CD4-positive, alpha-beta T cell (primary cell): ENCODE measurements at regions not wholly inside any gene's neighbourhood (a gene's known extent, or its start where the extent isn't known, plus 50 kb on each side); places are given as distances from the start of the nearest gene placed in this dataset.

Experiments
- ATAC-seq: fragments of 200-7000 bp; cut with Tn5 transposase; one replicate; pipeline ENCODE4 v1.10.0; 2022; ENCODE audit warnings: mild to moderate bottlenecking; ENCODE audit not compliant: poor library complexity
- CTCF ChIA-PET: fragments of 350-600 bp; sonication (Branson Sonifier 250); formaldehyde crosslinking; loops from one replicate; lab custom pipeline; 2021; ENCODE audit warnings: antibody characterized with exemption, inconsistent platforms; lab: Charles Lee
- POLR2A ChIA-PET: fragments of 350-600 bp; sonication (Branson Sonifier 250); formaldehyde crosslinking; loops from one replicate; lab custom pipeline; 2021; ENCODE audit warnings: antibody characterized with exemption, inconsistent platforms; lab: Charles Lee
- DNase-seq, 14 experiments: peaks; one replicate each; pipeline ENCODE4 v3.0.0-alpha.2; 2013 to 2020; ENCODE audit warnings: mixed read lengths in 2 of 14
- H3K27ac ChIP-seq, 2 donors: one replicate each; pipeline versions ENCODE4 v1.5.1 to v1.7.0; 2013; ENCODE audit warnings: low read length in 2 of 2, low read depth in 1 of 2, mild to moderate bottlenecking in 1 of 2
- H3K27me3 ChIP-seq, 2 experiments: 1 replicate in 1 of 2; 2 replicates in 1 of 2; pipeline versions ENCODE4 v1.6.1 to v1.7.0; 2013; ENCODE audit warnings: low read length in 2 of 2, control low read depth in 1 of 2, mild to moderate bottlenecking in 1 of 2, moderate library complexity in 1 of 2; ENCODE audit not compliant: insufficient read depth in 2 of 2, control insufficient read depth in 1 of 2
- H3K36me3 ChIP-seq: one replicate; pipeline ENCODE4 v1.6.1; 2013; ENCODE audit warnings: low read length, control low read depth; ENCODE audit not compliant: insufficient read depth
- H3K4me1 ChIP-seq: one replicate; pipeline ENCODE4 v1.6.1; 2013; ENCODE audit warnings: low read length, control low read depth; ENCODE audit not compliant: insufficient read depth
- H3K4me3 ChIP-seq: one replicate; pipeline ENCODE4 v1.5.1; 2013; ENCODE audit warnings: mild to moderate bottlenecking, low read length, moderate library complexity
- H3K9me3 ChIP-seq, 2 experiments: 1 replicate in 1 of 2; 2 replicates in 1 of 2; pipeline versions ENCODE4 v1.6.1 to v1.7.0; 2013; ENCODE audit warnings: low read length in 2 of 2, mild to moderate bottlenecking in 2 of 2, control low read depth in 1 of 2, moderate library complexity in 1 of 2; ENCODE audit not compliant: control insufficient read depth in 1 of 2, insufficient read depth in 1 of 2
- H3K27ac Mint-ChIP-seq: one replicate; pipeline ENCODE4 v1.8.0; 2020; ENCODE audit warnings: mixed read lengths
- H3K27me3 Mint-ChIP-seq: one replicate; pipeline ENCODE4 v1.8.0; 2021; ENCODE audit warnings: mixed read lengths
- H3K36me3 Mint-ChIP-seq: one replicate; pipeline ENCODE4 v1.8.0; 2021; ENCODE audit warnings: low read depth, mixed read lengths
- H3K4me1 Mint-ChIP-seq: one replicate; pipeline ENCODE4 v1.8.0; 2021; ENCODE audit warnings: low read depth, mixed read lengths
- H3K4me3 Mint-ChIP-seq: one replicate; pipeline ENCODE4 v1.8.0; 2020; ENCODE audit warnings: mild to moderate bottlenecking, mixed read lengths
- H3K9me3 Mint-ChIP-seq: one replicate; pipeline ENCODE4 v1.8.0; 2020; ENCODE audit warnings: mixed read lengths
- intact Hi-C, 2 experiments: fragments of 100-400 bp; cut with DNase I in 1 of 2; cut with micrococcal nuclease in 1 of 2; formaldehyde crosslinking; loops; one replicate each; pipeline versions ENCODE4 v1.15.1 to v1.9.0; 2023 to 2025; cut with DNase I, micrococcal nuclease
- TF ChIP-seq, protein P1 (sequence below): fragments of 200-600 bp; IDR thresholded peaks from one replicate; pipeline ENCODE4 v1.8.0; 2022; ENCODE audit warnings: antibody characterized with exemption, mild to moderate bottlenecking

DNA sequence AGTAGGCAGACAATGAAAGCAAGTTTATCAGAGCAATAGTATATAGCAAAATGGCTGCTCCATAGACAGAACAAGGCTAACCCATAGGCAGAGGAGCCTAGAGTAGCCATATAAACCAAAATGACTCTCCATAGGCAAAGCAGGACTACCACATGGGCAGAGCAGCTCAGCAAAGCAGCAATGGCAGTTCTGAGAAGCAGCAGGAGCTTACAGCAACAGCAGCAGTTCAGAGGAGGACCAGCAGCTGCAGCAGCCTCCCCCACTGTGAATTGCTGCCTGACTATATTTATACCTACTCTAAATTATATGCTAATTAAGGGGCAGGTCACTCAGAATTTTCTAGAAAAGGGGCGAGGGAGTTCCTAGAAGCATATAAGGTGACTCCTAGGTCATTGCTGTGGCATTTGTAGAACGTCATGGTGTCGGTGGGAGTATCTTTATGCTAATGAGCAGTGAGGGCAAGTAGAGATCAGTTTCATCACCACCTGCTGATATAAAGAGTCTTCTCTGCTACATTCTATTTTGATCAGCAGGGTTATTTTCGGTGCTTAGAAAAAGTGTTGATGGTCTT is 1115.5 kb downstream of the DTWD2 start:
- no peaks in the 10 kb centered on the region for H3K36me3 Mint-ChIP-seq
- Histone ChIP-seq H3K4me1 (no peaks in the 10 kb centered on the region), H3K9me3 (peaks cover 0 to 4% of the 10 kb centered on the region in 2 experiments), H3K27me3 (no peaks in the 10 kb centered on the region), H3K4me3 (no peak overlapping the region), H3K27ac (no peak overlapping the region), H3K36me3 (no peaks in the 10 kb centered on the region)
- ChIA-PET POLR2A (no interaction called here), CTCF (no interaction called here)
- DNase-seq (no peak), ATAC-seq (no peak)
- TF ChIP-seq, protein P1, sequence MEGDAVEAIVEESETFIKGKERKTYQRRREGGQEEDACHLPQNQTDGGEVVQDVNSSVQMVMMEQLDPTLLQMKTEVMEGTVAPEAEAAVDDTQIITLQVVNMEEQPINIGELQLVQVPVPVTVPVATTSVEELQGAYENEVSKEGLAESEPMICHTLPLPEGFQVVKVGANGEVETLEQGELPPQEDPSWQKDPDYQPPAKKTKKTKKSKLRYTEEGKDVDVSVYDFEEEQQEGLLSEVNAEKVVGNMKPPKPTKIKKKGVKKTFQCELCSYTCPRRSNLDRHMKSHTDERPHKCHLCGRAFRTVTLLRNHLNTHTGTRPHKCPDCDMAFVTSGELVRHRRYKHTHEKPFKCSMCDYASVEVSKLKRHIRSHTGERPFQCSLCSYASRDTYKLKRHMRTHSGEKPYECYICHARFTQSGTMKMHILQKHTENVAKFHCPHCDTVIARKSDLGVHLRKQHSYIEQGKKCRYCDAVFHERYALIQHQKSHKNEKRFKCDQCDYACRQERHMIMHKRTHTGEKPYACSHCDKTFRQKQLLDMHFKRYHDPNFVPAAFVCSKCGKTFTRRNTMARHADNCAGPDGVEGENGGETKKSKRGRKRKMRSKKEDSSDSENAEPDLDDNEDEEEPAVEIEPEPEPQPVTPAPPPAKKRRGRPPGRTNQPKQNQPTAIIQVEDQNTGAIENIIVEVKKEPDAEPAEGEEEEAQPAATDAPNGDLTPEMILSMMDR: no peak
- H3K27me3 Mint-ChIP-seq: no peaks in the 10 kb centered on the region
- no peak overlapping the region for H3K27ac Mint-ChIP-seq
- H3K4me3 Mint-ChIP-seq: no peak overlapping the region
- H3K9me3 Mint-ChIP-seq: peaks cover 7% of the 10 kb centered on the region
- intact Hi-C loops: no loop called here
- no peaks in the 10 kb centered on the region for H3K4me1 Mint-ChIP-seq

DNA sequence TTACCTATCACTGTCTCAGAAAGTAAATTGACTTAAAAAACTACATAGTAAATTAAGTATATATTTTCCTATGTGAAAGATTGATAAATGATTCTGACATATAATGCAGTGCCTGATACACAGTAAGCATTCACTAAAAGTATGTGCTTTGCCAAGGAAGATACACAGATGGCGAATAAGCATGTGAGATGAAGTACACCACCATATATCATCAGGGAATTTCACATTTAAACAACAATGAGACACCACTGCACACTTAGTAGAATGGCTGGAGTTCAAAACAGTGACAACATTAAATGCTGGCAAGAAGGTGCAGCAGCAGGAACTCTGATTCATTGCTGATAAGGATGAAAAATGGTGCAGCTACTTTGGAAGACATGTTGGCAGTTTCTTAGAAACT is 1118.8 kb downstream of the DTWD2 start:
- Histone ChIP-seq H3K36me3 (no peaks in the 10 kb centered on the region), H3K9me3 (peaks cover 0 to 4% of the 10 kb centered on the region in 2 experiments), H3K4me1 (no peaks in the 10 kb centered on the region), H3K27me3 (no peaks in the 10 kb centered on the region), H3K27ac (no peak overlapping the region), H3K4me3 (no peak overlapping the region)
- TF ChIP-seq, protein P1: no peak
- no peaks in the 10 kb centered on the region for H3K27me3 Mint-ChIP-seq
- no peak for ATAC-seq
- no peak for DNase-seq
- H3K4me3 Mint-ChIP-seq: no peak overlapping the region
- intact Hi-C loops: no loop called here
- H3K27ac Mint-ChIP-seq: no peak overlapping the region
- ChIA-PET POLR2A (no interaction called here), CTCF (interaction anchor here (0.7 kb wide), 1 partner anchor 42 kb away, joined by 3 read pairs; no protein-coding TSS in a partner anchor)
- peaks cover 9% of the 10 kb centered on the region for H3K9me3 Mint-ChIP-seq
- H3K36me3 Mint-ChIP-seq: no peaks in the 10 kb centered on the region
- no peaks in the 10 kb centered on the region for H3K4me1 Mint-ChIP-seq

DNA sequence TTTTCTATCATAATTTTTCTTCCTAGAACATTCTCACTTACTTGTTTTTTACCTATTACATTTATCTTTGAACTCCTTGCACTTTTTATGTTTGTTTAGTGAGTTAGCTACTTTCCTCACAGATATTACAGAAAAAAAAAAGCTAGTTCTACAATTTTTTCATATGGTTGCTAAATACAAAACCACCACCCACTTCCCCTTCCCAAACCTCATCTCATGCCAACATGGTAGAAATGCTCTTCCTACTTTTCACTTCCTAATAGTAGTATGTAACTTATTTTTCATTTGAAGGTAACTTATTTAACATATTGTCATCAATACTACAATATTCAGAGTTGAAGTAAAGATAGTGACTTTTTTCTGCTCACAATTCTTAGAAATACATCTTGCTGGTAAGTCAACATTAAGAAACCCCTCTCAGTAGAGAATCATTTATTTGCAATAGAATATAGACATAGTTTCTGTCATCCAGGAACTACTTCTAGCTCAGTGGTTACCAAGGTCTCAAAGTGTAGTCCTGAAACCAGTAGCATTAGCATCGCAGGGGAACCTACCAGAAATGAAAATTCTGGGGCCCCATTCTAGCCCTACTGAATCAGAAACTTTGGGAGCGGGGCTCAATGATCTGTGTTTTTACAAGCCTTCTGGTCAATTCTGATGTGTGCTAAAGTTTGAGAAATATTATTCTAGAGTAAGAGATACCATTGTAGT is 1124.6 kb downstream of the DTWD2 start:
- TF ChIP-seq, protein P1: no peak
- DNase-seq: peak in 3 of 14 experiments; percentile 6 to 10 (median 7)
- Mint-ChIP-seq H3K4me1 (no peaks in the 10 kb centered on the region), H3K9me3 (peaks cover 9% of the 10 kb centered on the region), H3K36me3 (no peaks in the 10 kb centered on the region), H3K27ac (no peak overlapping the region), H3K27me3 (no peaks in the 10 kb centered on the region), H3K4me3 (no peak overlapping the region)
- no peak overlapping the region for H3K27ac ChIP-seq
- H3K4me1 ChIP-seq: no peaks in the 10 kb centered on the region
- no peaks in the 10 kb centered on the region for H3K9me3 ChIP-seq
- H3K4me3 ChIP-seq: no peak overlapping the region
- no peaks in the 10 kb centered on the region for H3K36me3 ChIP-seq
- ChIA-PET CTCF (no interaction called here), POLR2A (no interaction called here)
- intact Hi-C loops: no loop called here
- ATAC-seq: no peak
- H3K27me3 ChIP-seq: no peaks in the 10 kb centered on the region
